ENCODE measurements at regions not wholly inside any gene's neighbourhood (a gene's known extent, or its start where the extent isn't known, plus 50 kb on each side); places are given as distances from the start of the nearest gene placed in this dataset.
A peak's percentile ranks its signal among the peaks of the same experiment; 100 is the strongest.

DNA sequence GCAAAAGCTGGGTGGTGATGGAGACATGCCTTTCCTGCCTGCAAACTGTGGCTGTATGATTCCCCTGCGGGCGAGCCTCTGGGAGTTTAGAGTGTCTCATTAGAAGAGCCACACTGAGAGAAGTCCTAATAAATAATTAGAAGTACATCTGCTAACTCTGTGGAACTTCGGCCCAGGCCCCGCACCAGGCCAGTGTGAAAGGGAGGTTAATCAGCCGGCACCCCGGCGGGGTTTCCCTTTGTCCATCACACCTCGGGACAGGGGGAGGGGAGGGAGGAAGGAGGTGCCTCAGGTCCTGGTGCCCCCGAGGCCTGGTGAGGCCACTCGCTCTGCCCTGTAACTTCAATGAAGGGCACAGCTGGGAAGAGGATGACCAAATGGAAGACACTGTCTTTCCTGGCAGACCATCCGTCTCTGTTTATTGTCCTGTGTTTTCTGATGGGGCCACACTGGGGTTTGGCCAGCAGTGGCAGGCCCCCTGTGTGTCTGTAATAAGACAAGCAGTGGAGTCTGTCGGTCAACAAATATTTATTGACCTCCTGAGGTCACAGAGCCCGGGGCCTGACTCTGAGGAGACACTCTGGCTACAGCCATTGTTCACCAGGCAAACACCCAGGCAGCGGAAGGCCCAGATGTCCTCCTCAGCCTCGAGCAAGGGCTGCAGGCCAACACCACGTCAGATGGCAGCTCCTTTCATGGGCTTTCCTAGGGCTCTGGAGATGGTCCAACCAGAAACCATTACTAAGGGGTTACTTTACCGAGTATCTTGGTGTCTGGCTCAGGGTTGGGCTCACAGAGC, 267.5 kb upstream of the RAB4A start (continued):
- no peak for TF ChIP-seq ZNF552 (CRISPR knock-in tag; IDR thresholded peaks at IDR 0.05; ENCODE audit: borderline replicate concordance)
- TF ChIP-seq, protein P1, sequence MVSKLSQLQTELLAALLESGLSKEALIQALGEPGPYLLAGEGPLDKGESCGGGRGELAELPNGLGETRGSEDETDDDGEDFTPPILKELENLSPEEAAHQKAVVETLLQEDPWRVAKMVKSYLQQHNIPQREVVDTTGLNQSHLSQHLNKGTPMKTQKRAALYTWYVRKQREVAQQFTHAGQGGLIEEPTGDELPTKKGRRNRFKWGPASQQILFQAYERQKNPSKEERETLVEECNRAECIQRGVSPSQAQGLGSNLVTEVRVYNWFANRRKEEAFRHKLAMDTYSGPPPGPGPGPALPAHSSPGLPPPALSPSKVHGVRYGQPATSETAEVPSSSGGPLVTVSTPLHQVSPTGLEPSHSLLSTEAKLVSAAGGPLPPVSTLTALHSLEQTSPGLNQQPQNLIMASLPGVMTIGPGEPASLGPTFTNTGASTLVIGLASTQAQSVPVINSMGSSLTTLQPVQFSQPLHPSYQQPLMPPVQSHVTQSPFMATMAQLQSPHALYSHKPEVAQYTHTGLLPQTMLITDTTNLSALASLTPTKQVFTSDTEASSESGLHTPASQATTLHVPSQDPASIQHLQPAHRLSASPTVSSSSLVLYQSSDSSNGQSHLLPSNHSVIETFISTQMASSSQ (IDR thresholded peaks at IDR 0.05; ENCODE audit: low read depth) = no peak
- TF ChIP-seq, protein P1 (CRISPR knock-in tag; IDR thresholded peaks at IDR 0.05; ENCODE audit: borderline replicate concordance) = peak; percentile 79; the same call in 1 of the 2 replicates
- no peak for TF ChIP-seq MEIS1 (CRISPR knock-in tag; IDR thresholded peaks at IDR 0.05; ENCODE audit: borderline replicate concordance)
- TF ChIP-seq, protein P2, sequence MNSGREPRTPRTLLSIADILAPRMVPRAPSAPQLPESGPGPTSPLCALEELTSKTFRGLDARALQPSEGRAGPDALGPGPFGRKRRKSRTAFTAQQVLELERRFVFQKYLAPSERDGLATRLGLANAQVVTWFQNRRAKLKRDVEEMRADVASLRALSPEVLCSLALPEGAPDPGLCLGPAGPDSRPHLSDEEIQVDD (CRISPR knock-in tag; IDR thresholded peaks at IDR 0.05; ENCODE audit: borderline replicate concordance) = no peak
- no peak for TF ChIP-seq GTF3A (CRISPR knock-in tag; conservative IDR thresholded peaks at IDR 0.05)
- peak; percentile 56; the same call in 1 of the 2 replicates for TF ChIP-seq ZNF772 (CRISPR knock-in tag; IDR thresholded peaks at IDR 0.05)
- TF ChIP-seq PHF21A (CRISPR knock-in tag; IDR thresholded peaks at IDR 0.05) = peak; percentile 61; the same call in 1 of the 2 replicates
- TF ChIP-seq KLF9 (CRISPR knock-in tag; IDR thresholded peaks at IDR 0.05; ENCODE audit: low read depth) = no peak
- TF ChIP-seq MIER3 (CRISPR knock-in tag; IDR thresholded peaks at IDR 0.05; ENCODE audit: borderline replicate concordance) = no peak; the same call in 1 of the 2 replicates
- peak; percentile 89; the same call in 1 of the 2 replicates for TF ChIP-seq SOX5 (CRISPR knock-in tag; IDR thresholded peaks at IDR 0.05; ENCODE audit: borderline replicate concordance)
- no peak for TF ChIP-seq MYNN (CRISPR knock-in tag; IDR thresholded peaks at IDR 0.05; ENCODE audit: low read depth)
- TF ChIP-seq ZNF768 (CRISPR knock-in tag; IDR thresholded peaks at IDR 0.05) = peak; percentile 58
- TF ChIP-seq RXRB (CRISPR knock-in tag; IDR thresholded peaks at IDR 0.05; ENCODE audit: borderline replicate concordance) = peak; percentile 69
- TF ChIP-seq ZNF572 (CRISPR knock-in tag; IDR thresholded peaks at IDR 0.05) = no peak
- peak; percentile 87 for TF ChIP-seq ZFX (CRISPR knock-in tag; IDR thresholded peaks at IDR 0.05; ENCODE audit: low read depth)
- TF ChIP-seq ZNF138 (CRISPR knock-in tag; IDR thresholded peaks at IDR 0.05; ENCODE audit: low read depth) = no peak
- TF ChIP-seq, protein P3, sequence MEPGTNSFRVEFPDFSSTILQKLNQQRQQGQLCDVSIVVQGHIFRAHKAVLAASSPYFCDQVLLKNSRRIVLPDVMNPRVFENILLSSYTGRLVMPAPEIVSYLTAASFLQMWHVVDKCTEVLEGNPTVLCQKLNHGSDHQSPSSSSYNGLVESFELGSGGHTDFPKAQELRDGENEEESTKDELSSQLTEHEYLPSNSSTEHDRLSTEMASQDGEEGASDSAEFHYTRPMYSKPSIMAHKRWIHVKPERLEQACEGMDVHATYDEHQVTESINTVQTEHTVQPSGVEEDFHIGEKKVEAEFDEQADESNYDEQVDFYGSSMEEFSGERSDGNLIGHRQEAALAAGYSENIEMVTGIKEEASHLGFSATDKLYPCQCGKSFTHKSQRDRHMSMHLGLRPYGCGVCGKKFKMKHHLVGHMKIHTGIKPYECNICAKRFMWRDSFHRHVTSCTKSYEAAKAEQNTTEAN (CRISPR knock-in tag; conservative IDR thresholded peaks at IDR 0.05) = no peak
- TF ChIP-seq, protein P4, sequence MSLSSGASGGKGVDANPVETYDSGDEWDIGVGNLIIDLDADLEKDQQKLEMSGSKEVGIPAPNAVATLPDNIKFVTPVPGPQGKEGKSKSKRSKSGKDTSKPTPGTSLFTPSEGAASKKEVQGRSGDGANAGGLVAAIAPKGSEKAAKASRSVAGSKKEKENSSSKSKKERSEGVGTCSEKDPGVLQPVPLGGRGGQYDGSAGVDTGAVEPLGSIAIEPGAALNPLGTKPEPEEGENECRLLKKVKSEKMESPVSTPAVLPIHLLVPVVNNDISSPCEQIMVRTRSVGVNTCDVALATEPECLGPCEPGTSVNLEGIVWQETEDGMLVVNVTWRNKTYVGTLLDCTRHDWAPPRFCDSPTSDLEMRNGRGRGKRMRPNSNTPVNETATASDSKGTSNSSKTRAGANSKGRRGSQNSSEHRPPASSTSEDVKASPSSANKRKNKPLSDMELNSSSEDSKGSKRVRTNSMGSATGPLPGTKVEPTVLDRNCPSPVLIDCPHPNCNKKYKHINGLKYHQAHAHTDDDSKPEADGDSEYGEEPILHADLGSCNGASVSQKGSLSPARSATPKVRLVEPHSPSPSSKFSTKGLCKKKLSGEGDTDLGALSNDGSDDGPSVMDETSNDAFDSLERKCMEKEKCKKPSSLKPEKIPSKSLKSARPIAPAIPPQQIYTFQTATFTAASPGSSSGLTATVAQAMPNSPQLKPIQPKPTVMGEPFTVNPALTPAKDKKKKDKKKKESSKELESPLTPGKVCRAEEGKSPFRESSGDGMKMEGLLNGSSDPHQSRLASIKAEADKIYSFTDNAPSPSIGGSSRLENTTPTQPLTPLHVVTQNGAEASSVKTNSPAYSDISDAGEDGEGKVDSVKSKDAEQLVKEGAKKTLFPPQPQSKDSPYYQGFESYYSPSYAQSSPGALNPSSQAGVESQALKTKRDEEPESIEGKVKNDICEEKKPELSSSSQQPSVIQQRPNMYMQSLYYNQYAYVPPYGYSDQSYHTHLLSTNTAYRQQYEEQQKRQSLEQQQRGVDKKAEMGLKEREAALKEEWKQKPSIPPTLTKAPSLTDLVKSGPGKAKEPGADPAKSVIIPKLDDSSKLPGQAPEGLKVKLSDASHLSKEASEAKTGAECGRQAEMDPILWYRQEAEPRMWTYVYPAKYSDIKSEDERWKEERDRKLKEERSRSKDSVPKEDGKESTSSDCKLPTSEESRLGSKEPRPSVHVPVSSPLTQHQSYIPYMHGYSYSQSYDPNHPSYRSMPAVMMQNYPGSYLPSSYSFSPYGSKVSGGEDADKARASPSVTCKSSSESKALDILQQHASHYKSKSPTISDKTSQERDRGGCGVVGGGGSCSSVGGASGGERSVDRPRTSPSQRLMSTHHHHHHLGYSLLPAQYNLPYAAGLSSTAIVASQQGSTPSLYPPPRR (CRISPR knock-in tag; IDR thresholded peaks at IDR 0.05; ENCODE audit: borderline replicate concordance) = peak; percentile 75; the same call in 1 of the 2 replicates

All from HepG2 (cell line).